H1 (cell line): ENCODE measurements at regions not wholly inside any gene's neighbourhood (a gene's known extent, or its start where the extent isn't known, plus 50 kb on each side); places are given as distances from the start of the nearest gene placed in this dataset.

Source experiments
- CTCF ChIA-PET: fragments of 300-600 bp; sonication (Branson Sonifier 250); formaldehyde crosslinking; loops from one replicate; lab custom pipeline; 2021; ENCODE audit not compliant: partially characterized antibody; lab: Charles Lee
- POLR2A ChIA-PET: fragments of 300-600 bp; sonication (Branson Sonifier 250); formaldehyde crosslinking; loops from one replicate; lab custom pipeline; 2021; ENCODE audit warnings: inconsistent platforms; ENCODE audit not compliant: partially characterized antibody; lab: Charles Lee
- DNase-seq, 2 experiments: peaks; one replicate each; pipeline versions ENCODE4 v3.0.0 to v3.0.0-alpha.2; 2010 to 2022; ENCODE audit warnings: low spot score in 2 of 2, low read depth in 1 of 2, mixed read lengths in 1 of 2
- FAIRE-seq: peaks from 2 replicates; lab custom pipeline; 2011; peaks lifted over from hg19 to GRCh38; lab: Jason Lieb, UNC
- H2AFZ ChIP-seq: 2 replicates; pipeline ENCODE4 v1.8.1; 2012; ENCODE audit warnings: low read length, inconsistent platforms
- H2AK5ac ChIP-seq: 2 replicates; pipeline ENCODE4 v1.6.1; 2013; ENCODE audit warnings: low read depth, low read length
- H2BK120ac ChIP-seq: replicated peaks from 2 replicates; pipeline ENCODE3; 2013; ENCODE audit warnings: low read depth, low read length, inconsistent platforms
- H2BK12ac ChIP-seq: 2 replicates; pipeline ENCODE4 v1.6.1; 2013; ENCODE audit warnings: low read depth, low read length
- H2BK15ac ChIP-seq: 2 replicates; pipeline ENCODE4 v1.6.1; 2013; ENCODE audit warnings: low read length
- H2BK20ac ChIP-seq: 2 replicates; pipeline ENCODE4 v1.6.1; 2013; ENCODE audit warnings: low read length
- H2BK5ac ChIP-seq: 2 replicates; pipeline ENCODE4 v1.6.1; 2013; ENCODE audit warnings: low read depth, low read length
- H3K14ac ChIP-seq: 2 replicates; pipeline ENCODE4 v1.6.1; 2013; ENCODE audit warnings: inconsistent platforms; ENCODE audit not compliant: insufficient read length
- H3K18ac ChIP-seq: 2 replicates; pipeline ENCODE4 v1.6.1; 2013; ENCODE audit warnings: low read length; ENCODE audit errors: extremely low read depth
- H3K23ac ChIP-seq: 2 replicates; pipeline ENCODE4 v1.6.1; 2013; ENCODE audit warnings: inconsistent platforms; ENCODE audit not compliant: insufficient read length
- H3K23me2 ChIP-seq: 2 replicates; pipeline ENCODE4 v1.6.1; 2013; ENCODE audit warnings: low read depth, low read length
- H3K27ac ChIP-seq: 2 replicates; pipeline ENCODE4 v1.6.1; 2011; ENCODE audit warnings: low read depth, low read length, inconsistent platforms
- H3K27me3 ChIP-seq, 4 experiments: replicated peaks in 1 of 4; 1 replicate in 1 of 4; 2 replicates in 3 of 4; pipeline versions ENCODE4 v1.6.1 to v1.8.1; 2011 to 2013; ENCODE audit warnings: low read length in 3 of 4, mild to moderate bottlenecking in 3 of 4, inconsistent platforms in 2 of 4, mixed read lengths in 2 of 4, moderate library complexity in 1 of 4; ENCODE audit not compliant: control insufficient read depth in 3 of 4, insufficient read depth in 3 of 4; ENCODE audit errors: extremely low read depth in 1 of 4
- H3K36me3 ChIP-seq, 4 experiments: 2 replicates each; pipeline versions ENCODE4 v1.6.1 to v1.8.1; 2011 to 2013; ENCODE audit warnings: mild to moderate bottlenecking in 4 of 4, low read length in 3 of 4, moderate library complexity in 2 of 4, control low read depth in 1 of 4, inconsistent platforms in 1 of 4; ENCODE audit not compliant: insufficient read depth in 4 of 4, control insufficient read depth in 2 of 4
- H3K4ac ChIP-seq: replicated peaks from 2 replicates; pipeline ENCODE3; 2013; ENCODE audit warnings: low read length, low read depth, mixed read lengths, inconsistent platforms; ENCODE audit not compliant: insufficient read length
- H3K4me1 ChIP-seq, 4 experiments: replicated peaks in 1 of 4; 1 replicate in 1 of 4; 2 replicates in 3 of 4; pipeline versions ENCODE4 v1.6.1 to v1.8.1; 2011 to 2013; ENCODE audit warnings: low read length in 3 of 4, inconsistent platforms in 2 of 4, mixed read lengths in 1 of 4; ENCODE audit not compliant: insufficient read depth in 4 of 4, control insufficient read depth in 3 of 4
- H3K4me2 ChIP-seq, 2 experiments: 2 replicates each; pipeline versions ENCODE4 v1.6.1 to v1.8.1; 2011 to 2013; ENCODE audit warnings: low read depth in 2 of 2, low read length in 2 of 2, control low read depth in 1 of 2, inconsistent platforms in 1 of 2, mild to moderate bottlenecking in 1 of 2; ENCODE audit not compliant: insufficient read depth in 1 of 2
- H3K4me3 ChIP-seq, 4 experiments: fragments of 200-600, 300-600 bp in 1 of 4; sonication (generic), shearing (Covaris generic), sonication (Bioruptor Twin) in 1 of 4; 2 replicates each; pipeline versions ENCODE4 v1.5.1 to v1.8.1; 2011 to 2016; ENCODE audit warnings: low read length in 4 of 4, low read depth in 3 of 4, control low read depth in 2 of 4, inconsistent platforms in 2 of 4, mild to moderate bottlenecking in 2 of 4, mixed read lengths in 1 of 4, moderate library complexity in 1 of 4; ENCODE audit not compliant: insufficient read depth in 2 of 4; ENCODE audit errors: extremely low read depth in 1 of 4
- H3K56ac ChIP-seq: replicated peaks from 2 replicates; pipeline ENCODE3; 2013; ENCODE audit warnings: low read depth, mild to moderate bottlenecking, mixed read lengths, low read length, inconsistent platforms; ENCODE audit not compliant: insufficient read length
- H3K79me1 ChIP-seq: 2 replicates; pipeline ENCODE4 v1.6.1; 2013; ENCODE audit warnings: low read depth, low read length, control low read depth
- H3K79me2 ChIP-seq, 2 experiments: 2 replicates each; pipeline versions ENCODE4 v1.6.1 to v1.8.1; 2012 to 2013; ENCODE audit warnings: low read length in 2 of 2, mild to moderate bottlenecking in 2 of 2, inconsistent platforms in 1 of 2; ENCODE audit not compliant: insufficient read depth in 2 of 2, control insufficient read depth in 1 of 2
- H3K9ac ChIP-seq, 4 experiments: replicated peaks in 1 of 4; 1 replicate in 1 of 4; 2 replicates in 3 of 4; pipeline versions ENCODE4 v1.6.1 to v1.8.1; 2011 to 2013; ENCODE audit warnings: low read depth in 3 of 4, low read length in 3 of 4, control low read depth in 2 of 4, mild to moderate bottlenecking in 2 of 4, moderate library complexity in 2 of 4, inconsistent platforms in 1 of 4; ENCODE audit errors: extremely low read depth in 1 of 4
- H3K9me3 ChIP-seq, 2 experiments: 2 replicates each; pipeline versions ENCODE4 v1.6.1 to v1.8.1; 2012 to 2013; ENCODE audit warnings: mild to moderate bottlenecking in 2 of 2, moderate library complexity in 2 of 2, control low read depth in 1 of 2, inconsistent platforms in 1 of 2, low read depth in 1 of 2, low read length in 1 of 2, mixed read lengths in 1 of 2; ENCODE audit not compliant: insufficient read depth in 2 of 2
- H4K20me1 ChIP-seq, 2 experiments: replicated peaks in 1 of 2; 2 replicates each; pipeline versions ENCODE3 to v1.8.1; 2011 to 2013; ENCODE audit warnings: inconsistent platforms in 2 of 2, low read length in 2 of 2, mild to moderate bottlenecking in 1 of 2; ENCODE audit not compliant: insufficient read depth in 2 of 2, control insufficient read depth in 1 of 2
- H4K5ac ChIP-seq: 2 replicates; pipeline ENCODE4 v1.6.1; 2013; ENCODE audit warnings: low read length, low read depth, mixed read lengths, inconsistent platforms; ENCODE audit not compliant: insufficient read length
- H4K8ac ChIP-seq: 2 replicates; pipeline ENCODE4 v1.8.0; 2013; ENCODE audit warnings: mild to moderate bottlenecking, moderate library complexity, low read length, inconsistent platforms; ENCODE audit not compliant: insufficient read depth; ENCODE audit errors: extremely low read depth
- H4K91ac ChIP-seq: replicated peaks from 2 replicates; pipeline ENCODE3; 2013; ENCODE audit warnings: low read length, mixed read lengths, inconsistent platforms; ENCODE audit not compliant: insufficient read length
- WGBS, 2 experiments: shearing (Covaris generic) in 1 of 2; methylation state at CpG; one replicate each; pipeline versions ENCODE4 v1.1.6 to v1.1.7; 2013 to 2015; ENCODE audit warnings: low lambda C conversion rate in 2 of 2, mixed read lengths in 2 of 2, inconsistent platforms in 1 of 2, low coverage in 1 of 2, missing lambda C conversion rate in 1 of 2; ENCODE audit not compliant: insufficient replicate concordance in 2 of 2, insufficient coverage in 1 of 2, insufficient read length in 1 of 2; ENCODE audit errors: extremely low coverage in 1 of 2, missing lambda C conversion rate in 1 of 2; 5-methylcytosine and 5-hydroxymethylcytosine counted together
- TF ChIP-seq, protein P1 (sequence below): fragments of 300-600 bp; sonication (generic); IDR thresholded peaks from 2 replicates; pipeline ENCODE4 v1.7.1; 2012; ENCODE audit warnings: low read length, moderate library complexity, mild to moderate bottlenecking, inconsistent platforms; ENCODE audit not compliant: insufficient replicate concordance

GRCh38 chr1:82337635-82338034 is 536.9 kb downstream of the ADGRL2 start:
- Histone ChIP-seq H3K4ac (no peak overlapping the region), H3K56ac (no peak overlapping the region), H3K79me1 (no peaks in the 10 kb centered on the region), H3K36me3 (no peaks in the 10 kb centered on the region), H2BK20ac (no peak overlapping the region), H3K23me2 (no peaks in the 10 kb centered on the region), H3K79me2 (no peaks in the 10 kb centered on the region), H4K8ac (no peak overlapping the region), H3K4me3 (no peak overlapping the region), H2BK120ac (no peak overlapping the region), H3K4me2 (no peak overlapping the region), H2BK12ac (no peak overlapping the region), H2BK5ac (no peak overlapping the region), H3K14ac (no peak overlapping the region), H4K20me1 (no peaks in the 10 kb centered on the region), H3K27ac (no peak overlapping the region), H2BK15ac (no peak overlapping the region), H3K4me1 (no peaks in the 10 kb centered on the region), H4K5ac (no peak overlapping the region), H4K91ac (no peak overlapping the region), H3K9ac (no peak overlapping the region), H2AFZ (no peak overlapping the region), H3K23ac (no peak overlapping the region), H2AK5ac (no peak overlapping the region), H3K18ac (no peak overlapping the region), H3K9me3 (no peaks in the 10 kb centered on the region), H3K27me3 (no peaks in the 10 kb centered on the region)
- POLR2A ChIA-PET = no interaction called here
- no peak for FAIRE-seq
- CTCF ChIA-PET = no interaction called here
- WGBS, 2 experiments = 91% methylated on average over 1 of the region's 1 CpG; no CpG with 5 or more reads in 1 of the 2 experiments
- DNase-seq = no peak
- TF ChIP-seq, protein P1, sequence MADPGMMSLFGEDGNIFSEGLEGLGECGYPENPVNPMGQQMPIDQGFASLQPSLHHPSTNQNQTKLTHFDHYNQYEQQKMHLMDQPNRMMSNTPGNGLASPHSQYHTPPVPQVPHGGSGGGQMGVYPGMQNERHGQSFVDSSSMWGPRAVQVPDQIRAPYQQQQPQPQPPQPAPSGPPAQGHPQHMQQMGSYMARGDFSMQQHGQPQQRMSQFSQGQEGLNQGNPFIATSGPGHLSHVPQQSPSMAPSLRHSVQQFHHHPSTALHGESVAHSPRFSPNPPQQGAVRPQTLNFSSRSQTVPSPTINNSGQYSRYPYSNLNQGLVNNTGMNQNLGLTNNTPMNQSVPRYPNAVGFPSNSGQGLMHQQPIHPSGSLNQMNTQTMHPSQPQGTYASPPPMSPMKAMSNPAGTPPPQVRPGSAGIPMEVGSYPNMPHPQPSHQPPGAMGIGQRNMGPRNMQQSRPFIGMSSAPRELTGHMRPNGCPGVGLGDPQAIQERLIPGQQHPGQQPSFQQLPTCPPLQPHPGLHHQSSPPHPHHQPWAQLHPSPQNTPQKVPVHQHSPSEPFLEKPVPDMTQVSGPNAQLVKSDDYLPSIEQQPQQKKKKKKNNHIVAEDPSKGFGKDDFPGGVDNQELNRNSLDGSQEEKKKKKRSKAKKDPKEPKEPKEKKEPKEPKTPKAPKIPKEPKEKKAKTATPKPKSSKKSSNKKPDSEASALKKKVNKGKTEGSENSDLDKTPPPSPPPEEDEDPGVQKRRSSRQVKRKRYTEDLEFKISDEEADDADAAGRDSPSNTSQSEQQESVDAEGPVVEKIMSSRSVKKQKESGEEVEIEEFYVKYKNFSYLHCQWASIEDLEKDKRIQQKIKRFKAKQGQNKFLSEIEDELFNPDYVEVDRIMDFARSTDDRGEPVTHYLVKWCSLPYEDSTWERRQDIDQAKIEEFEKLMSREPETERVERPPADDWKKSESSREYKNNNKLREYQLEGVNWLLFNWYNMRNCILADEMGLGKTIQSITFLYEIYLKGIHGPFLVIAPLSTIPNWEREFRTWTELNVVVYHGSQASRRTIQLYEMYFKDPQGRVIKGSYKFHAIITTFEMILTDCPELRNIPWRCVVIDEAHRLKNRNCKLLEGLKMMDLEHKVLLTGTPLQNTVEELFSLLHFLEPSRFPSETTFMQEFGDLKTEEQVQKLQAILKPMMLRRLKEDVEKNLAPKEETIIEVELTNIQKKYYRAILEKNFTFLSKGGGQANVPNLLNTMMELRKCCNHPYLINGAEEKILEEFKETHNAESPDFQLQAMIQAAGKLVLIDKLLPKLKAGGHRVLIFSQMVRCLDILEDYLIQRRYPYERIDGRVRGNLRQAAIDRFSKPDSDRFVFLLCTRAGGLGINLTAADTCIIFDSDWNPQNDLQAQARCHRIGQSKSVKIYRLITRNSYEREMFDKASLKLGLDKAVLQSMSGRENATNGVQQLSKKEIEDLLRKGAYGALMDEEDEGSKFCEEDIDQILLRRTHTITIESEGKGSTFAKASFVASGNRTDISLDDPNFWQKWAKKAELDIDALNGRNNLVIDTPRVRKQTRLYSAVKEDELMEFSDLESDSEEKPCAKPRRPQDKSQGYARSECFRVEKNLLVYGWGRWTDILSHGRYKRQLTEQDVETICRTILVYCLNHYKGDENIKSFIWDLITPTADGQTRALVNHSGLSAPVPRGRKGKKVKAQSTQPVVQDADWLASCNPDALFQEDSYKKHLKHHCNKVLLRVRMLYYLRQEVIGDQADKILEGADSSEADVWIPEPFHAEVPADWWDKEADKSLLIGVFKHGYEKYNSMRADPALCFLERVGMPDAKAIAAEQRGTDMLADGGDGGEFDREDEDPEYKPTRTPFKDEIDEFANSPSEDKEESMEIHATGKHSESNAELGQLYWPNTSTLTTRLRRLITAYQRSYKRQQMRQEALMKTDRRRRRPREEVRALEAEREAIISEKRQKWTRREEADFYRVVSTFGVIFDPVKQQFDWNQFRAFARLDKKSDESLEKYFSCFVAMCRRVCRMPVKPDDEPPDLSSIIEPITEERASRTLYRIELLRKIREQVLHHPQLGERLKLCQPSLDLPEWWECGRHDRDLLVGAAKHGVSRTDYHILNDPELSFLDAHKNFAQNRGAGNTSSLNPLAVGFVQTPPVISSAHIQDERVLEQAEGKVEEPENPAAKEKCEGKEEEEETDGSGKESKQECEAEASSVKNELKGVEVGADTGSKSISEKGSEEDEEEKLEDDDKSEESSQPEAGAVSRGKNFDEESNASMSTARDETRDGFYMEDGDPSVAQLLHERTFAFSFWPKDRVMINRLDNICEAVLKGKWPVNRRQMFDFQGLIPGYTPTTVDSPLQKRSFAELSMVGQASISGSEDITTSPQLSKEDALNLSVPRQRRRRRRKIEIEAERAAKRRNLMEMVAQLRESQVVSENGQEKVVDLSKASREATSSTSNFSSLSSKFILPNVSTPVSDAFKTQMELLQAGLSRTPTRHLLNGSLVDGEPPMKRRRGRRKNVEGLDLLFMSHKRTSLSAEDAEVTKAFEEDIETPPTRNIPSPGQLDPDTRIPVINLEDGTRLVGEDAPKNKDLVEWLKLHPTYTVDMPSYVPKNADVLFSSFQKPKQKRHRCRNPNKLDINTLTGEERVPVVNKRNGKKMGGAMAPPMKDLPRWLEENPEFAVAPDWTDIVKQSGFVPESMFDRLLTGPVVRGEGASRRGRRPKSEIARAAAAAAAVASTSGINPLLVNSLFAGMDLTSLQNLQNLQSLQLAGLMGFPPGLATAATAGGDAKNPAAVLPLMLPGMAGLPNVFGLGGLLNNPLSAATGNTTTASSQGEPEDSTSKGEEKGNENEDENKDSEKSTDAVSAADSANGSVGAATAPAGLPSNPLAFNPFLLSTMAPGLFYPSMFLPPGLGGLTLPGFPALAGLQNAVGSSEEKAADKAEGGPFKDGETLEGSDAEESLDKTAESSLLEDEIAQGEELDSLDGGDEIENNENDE = no peak
